Activated CD4-positive, alpha-beta T cell treated with anti-CD3 and anti-CD28 coated beads, Interleukin-2, amount 10 ng/mL, durations not matched to agents 7 days and 5 days (primary cell): ENCODE measurements at regions not wholly inside any gene's neighbourhood (a gene's known extent, or its start where the extent isn't known, plus 50 kb on each side); places are given as distances from the start of the nearest gene placed in this dataset.

Source experiments
- CTCF ChIA-PET: fragments of 350-600 bp; sonication (Branson Sonifier 250); formaldehyde crosslinking; loops from one replicate; lab custom pipeline; 2021; ENCODE audit warnings: antibody characterized with exemption; lab: Charles Lee
- POLR2A ChIA-PET: fragments of 350-600 bp; sonication (Branson Sonifier 250); formaldehyde crosslinking; loops from one replicate; lab custom pipeline; 2021; ENCODE audit warnings: antibody characterized with exemption; lab: Charles Lee
- DNase-seq: peaks from one replicate; pipeline ENCODE4 v3.0.0-alpha.2; 2020
- H3K27ac Mint-ChIP-seq: one replicate; pipeline ENCODE4 v1.8.0; 2021; ENCODE audit warnings: mild to moderate bottlenecking, moderate library complexity, mixed read lengths
- H3K27me3 Mint-ChIP-seq: one replicate; pipeline ENCODE4 v1.8.0; 2021; ENCODE audit warnings: mixed read lengths
- H3K36me3 Mint-ChIP-seq: one replicate; pipeline ENCODE4 v1.8.0; 2021; ENCODE audit warnings: low read depth, mixed read lengths
- H3K4me1 Mint-ChIP-seq: one replicate; pipeline ENCODE4 v1.8.0; 2021; ENCODE audit warnings: mixed read lengths
- H3K4me3 Mint-ChIP-seq: one replicate; pipeline ENCODE4 v1.8.0; 2021; ENCODE audit warnings: mild to moderate bottlenecking, moderate library complexity, mixed read lengths
- H3K9me3 Mint-ChIP-seq: one replicate; pipeline ENCODE4 v1.8.0; 2021; ENCODE audit warnings: mixed read lengths

GRCh38 chr4:96637971-96638412 lies 798.1 kb downstream of the PDHA2 start:
- Mint-ChIP-seq H3K27me3 (no peaks in the 10 kb centered on the region), H3K9me3 (peaks cover 8% of the 10 kb centered on the region), H3K4me3 (no peak overlapping the region), H3K36me3 (no peaks in the 10 kb centered on the region), H3K27ac (no peak overlapping the region), H3K4me1 (no peaks in the 10 kb centered on the region)
- POLR2A ChIA-PET, result no interaction called here
- DNase-seq, result no peak
- CTCF ChIA-PET, result no interaction called here

- no peaks in the 10 kb centered on the region for H3K27me3 Mint-ChIP-seq
- POLR2A ChIA-PET, result no interaction called here
- H3K4me1 Mint-ChIP-seq, result no peaks in the 10 kb centered on the region
- no peaks in the 10 kb centered on the region for H3K36me3 Mint-ChIP-seq
- CTCF ChIA-PET, result no interaction called here
- no peak overlapping the region for H3K4me3 Mint-ChIP-seq
- peaks cover 7% of the 10 kb centered on the region for H3K9me3 Mint-ChIP-seq
- DNase-seq, result no peak
- H3K27ac Mint-ChIP-seq, result no peak overlapping the region
Observed at GRCh38 chr4:96639932-96640331, 800.0 kb downstream of the PDHA2 start.

GRCh38 chr4:96642490-96642889 lies 802.6 kb downstream of the PDHA2 start:
- POLR2A ChIA-PET, result no interaction called here
- no peak overlapping the region for H3K4me3 Mint-ChIP-seq
- no peak for DNase-seq
- H3K36me3 Mint-ChIP-seq, result no peaks in the 10 kb centered on the region
- peaks cover 2% of the 10 kb centered on the region for H3K9me3 Mint-ChIP-seq
- no peak overlapping the region for H3K27ac Mint-ChIP-seq
- CTCF ChIA-PET, result no interaction called here
- H3K27me3 Mint-ChIP-seq, result no peaks in the 10 kb centered on the region
- no peaks in the 10 kb centered on the region for H3K4me1 Mint-ChIP-seq

- DNase-seq, result no peak
- Mint-ChIP-seq H3K9me3 (peaks cover 2% of the 10 kb centered on the region), H3K36me3 (no peaks in the 10 kb centered on the region), H3K4me3 (no peak overlapping the region), H3K27me3 (no peaks in the 10 kb centered on the region), H3K27ac (no peak overlapping the region), H3K4me1 (no peaks in the 10 kb centered on the region)
- ChIA-PET CTCF (interaction anchor here (0.6 kb wide), 1 partner anchor 1934 kb away, joined by 3 read pairs; no protein-coding TSS in a partner anchor), POLR2A (no interaction called here)
Observed at GRCh38 chr4:96646146-96646545, 806.3 kb downstream of the PDHA2 start.

- Mint-ChIP-seq H3K36me3 (no peaks in the 10 kb centered on the region), H3K4me1 (no peaks in the 10 kb centered on the region), H3K4me3 (no peak overlapping the region), H3K27me3 (no peaks in the 10 kb centered on the region), H3K9me3 (peaks cover under 1% of the 10 kb centered on the region), H3K27ac (no peak overlapping the region)
- POLR2A ChIA-PET, result no interaction called here
- DNase-seq, result no peak
- CTCF ChIA-PET, result interaction anchor here (0.7 kb wide), 1 partner anchor 564 kb away, joined by 3 read pairs; no protein-coding TSS in a partner anchor
Observed at GRCh38 chr4:96649536-96649935, 809.6 kb downstream of the PDHA2 start.

GRCh38 chr4:96652158-96652557 lies 812.3 kb downstream of the PDHA2 start:
- H3K4me3 Mint-ChIP-seq, result no peak overlapping the region
- no peaks in the 10 kb centered on the region for H3K9me3 Mint-ChIP-seq
- no peaks in the 10 kb centered on the region for H3K27me3 Mint-ChIP-seq
- H3K4me1 Mint-ChIP-seq, result no peaks in the 10 kb centered on the region
- H3K27ac Mint-ChIP-seq, result no peak overlapping the region
- ChIA-PET POLR2A (no interaction called here), CTCF (no interaction called here)
- no peaks in the 10 kb centered on the region for H3K36me3 Mint-ChIP-seq
- DNase-seq, result no peak

- CTCF ChIA-PET, result no interaction called here
- no peaks in the 10 kb centered on the region for H3K36me3 Mint-ChIP-seq
- no peak overlapping the region for H3K27ac Mint-ChIP-seq
Observed at GRCh38 chr4:96652821-96653220, 812.9 kb downstream of the PDHA2 start.

GRCh38 chr4:96654045-96654444 lies 814.2 kb downstream of the PDHA2 start:
- H3K4me1 Mint-ChIP-seq, result no peaks in the 10 kb centered on the region
- H3K27me3 Mint-ChIP-seq, result no peaks in the 10 kb centered on the region
- H3K9me3 Mint-ChIP-seq, result no peaks in the 10 kb centered on the region
- CTCF ChIA-PET, result no interaction called here
- DNase-seq, result no peak
- POLR2A ChIA-PET, result no interaction called here
- H3K36me3 Mint-ChIP-seq, result no peaks in the 10 kb centered on the region
- H3K27ac Mint-ChIP-seq, result no peak overlapping the region
- no peak overlapping the region for H3K4me3 Mint-ChIP-seq

More at GRCh38 chr4:96652821-96653220, 812.9 kb downstream of the PDHA2 start:
- no peaks in the 10 kb centered on the region for H3K27me3 Mint-ChIP-seq
- DNase-seq, result no peak
- no peaks in the 10 kb centered on the region for H3K9me3 Mint-ChIP-seq
- no peaks in the 10 kb centered on the region for H3K4me1 Mint-ChIP-seq
- H3K4me3 Mint-ChIP-seq, result no peak overlapping the region
- POLR2A ChIA-PET, result no interaction called here

- no peak overlapping the region for H3K27ac Mint-ChIP-seq
- H3K36me3 Mint-ChIP-seq, result no peaks in the 10 kb centered on the region
- no peak overlapping the region for H3K4me3 Mint-ChIP-seq
- H3K4me1 Mint-ChIP-seq, result no peaks in the 10 kb centered on the region
- peaks cover 2% of the 10 kb centered on the region for H3K9me3 Mint-ChIP-seq
- ChIA-PET POLR2A (no interaction called here), CTCF (no interaction called here)
- DNase-seq, result no peak
- H3K27me3 Mint-ChIP-seq, result no peaks in the 10 kb centered on the region
Observed at GRCh38 chr4:96670381-96670780, 830.5 kb downstream of the PDHA2 start.

- no peaks in the 10 kb centered on the region for H3K36me3 Mint-ChIP-seq
- H3K4me3 Mint-ChIP-seq, result no peak overlapping the region
Observed at GRCh38 chr4:96675416-96675815, 835.5 kb downstream of the PDHA2 start.

GRCh38 chr4:96675896-96676295 lies 836.0 kb downstream of the PDHA2 start:
- CTCF ChIA-PET, result no interaction called here
- H3K36me3 Mint-ChIP-seq, result no peaks in the 10 kb centered on the region

More at GRCh38 chr4:96675416-96675815, 835.5 kb downstream of the PDHA2 start:
- Mint-ChIP-seq H3K9me3 (peaks cover 2% of the 10 kb centered on the region), H3K27me3 (no peaks in the 10 kb centered on the region), H3K4me1 (no peaks in the 10 kb centered on the region), H3K27ac (no peak overlapping the region)
- DNase-seq, result no peak
- POLR2A ChIA-PET, result no interaction called here
- CTCF ChIA-PET, result no interaction called here

GRCh38 chr4:96676754-96677435 lies 837.0 kb downstream of the PDHA2 start:
- H3K4me1 Mint-ChIP-seq, result no peaks in the 10 kb centered on the region
- no peak overlapping the region for H3K4me3 Mint-ChIP-seq
- DNase-seq, result no peak
- peaks cover 2% of the 10 kb centered on the region for H3K9me3 Mint-ChIP-seq
- H3K27ac Mint-ChIP-seq, result no peak overlapping the region
- H3K27me3 Mint-ChIP-seq, result no peaks in the 10 kb centered on the region
- no peaks in the 10 kb centered on the region for H3K36me3 Mint-ChIP-seq
- CTCF ChIA-PET, result no interaction called here
- POLR2A ChIA-PET, result no interaction called here

More at GRCh38 chr4:96675896-96676295, 836.0 kb downstream of the PDHA2 start:
- H3K4me3 Mint-ChIP-seq, result no peak overlapping the region
- H3K9me3 Mint-ChIP-seq, result peaks cover 2% of the 10 kb centered on the region
- POLR2A ChIA-PET, result no interaction called here
- H3K27ac Mint-ChIP-seq, result no peak overlapping the region
- DNase-seq, result no peak
- no peaks in the 10 kb centered on the region for H3K27me3 Mint-ChIP-seq
- no peaks in the 10 kb centered on the region for H3K4me1 Mint-ChIP-seq

GRCh38 chr4:96677499-96677898 lies 837.6 kb downstream of the PDHA2 start:
- no peaks in the 10 kb centered on the region for H3K36me3 Mint-ChIP-seq
- H3K4me3 Mint-ChIP-seq, result no peak overlapping the region
- H3K4me1 Mint-ChIP-seq, result no peaks in the 10 kb centered on the region
- DNase-seq, result no peak
- ChIA-PET CTCF (no interaction called here), POLR2A (no interaction called here)
- no peak overlapping the region for H3K27ac Mint-ChIP-seq
- peaks cover under 1% of the 10 kb centered on the region for H3K9me3 Mint-ChIP-seq
- H3K27me3 Mint-ChIP-seq, result no peaks in the 10 kb centered on the region

GRCh38 chr4:96681218-96681617 lies 841.3 kb downstream of the PDHA2 start:
- Mint-ChIP-seq H3K27me3 (no peaks in the 10 kb centered on the region), H3K36me3 (no peaks in the 10 kb centered on the region), H3K4me1 (no peaks in the 10 kb centered on the region), H3K4me3 (no peak overlapping the region), H3K27ac (no peak overlapping the region), H3K9me3 (no peaks in the 10 kb centered on the region)
- ChIA-PET CTCF (no interaction called here), POLR2A (no interaction called here)
- no peak for DNase-seq
